Neuronal stem cell (in vitro differentiated cells): ENCODE measurements at regions not wholly inside any gene's neighbourhood (a gene's known extent, or its start where the extent isn't known, plus 50 kb on each side); places are given as distances from the start of the nearest gene placed in this dataset.
"Not testable (repeated sequence)": the region's sequence is repeated elsewhere in the genome, so short reads cannot be mapped to it uniquely, and the experiment has no call there.

ENCODE experiments used
- DNase-seq: peaks from one replicate; pipeline ENCODE4 v3.0.0-alpha.2; 2013; ENCODE audit warnings: low spot score
- H2AFZ ChIP-seq: one replicate; pipeline ENCODE4 v1.6.1; 2013; ENCODE audit warnings: mild to moderate bottlenecking, low read length, inconsistent platforms
- H2AK5ac ChIP-seq: 2 replicates; pipeline ENCODE4 v1.6.1; 2013; ENCODE audit warnings: low read depth, mild to moderate bottlenecking, inconsistent platforms, low read length, moderate library complexity, mixed read lengths
- H2BK120ac ChIP-seq: 2 replicates; pipeline ENCODE4 v1.6.1; 2013; ENCODE audit warnings: low read depth, mild to moderate bottlenecking, inconsistent platforms, low read length, moderate library complexity, mixed read lengths
- H2BK12ac ChIP-seq: one replicate; pipeline ENCODE4 v1.6.1; 2013; ENCODE audit warnings: low read length, inconsistent platforms
- H2BK15ac ChIP-seq: 2 replicates; pipeline ENCODE4 v1.6.1; 2013; ENCODE audit warnings: mild to moderate bottlenecking, low read length, inconsistent platforms, mixed read lengths
- H2BK5ac ChIP-seq: one replicate; pipeline ENCODE4 v1.6.1; 2013; ENCODE audit warnings: inconsistent platforms, mild to moderate bottlenecking, low read length, moderate library complexity
- H3K14ac ChIP-seq: one replicate; pipeline ENCODE4 v1.6.1; 2013; ENCODE audit warnings: low read length, inconsistent platforms
- H3K18ac ChIP-seq: 2 replicates; pipeline ENCODE4 v1.6.1; 2013; ENCODE audit warnings: low read length, inconsistent platforms
- H3K23ac ChIP-seq: 2 replicates; pipeline ENCODE4 v1.6.1; 2013; ENCODE audit warnings: low read depth, mild to moderate bottlenecking, mixed read lengths, low read length, inconsistent platforms; ENCODE audit not compliant: poor library complexity
- H3K27ac ChIP-seq: replicated peaks from 3 replicates; pipeline ENCODE4 v1.5.1; 2013; ENCODE audit warnings: low read length, inconsistent platforms
- H3K27me3 ChIP-seq, 3 experiments: 2 replicates each; pipeline ENCODE4 v1.6.1; 2013; ENCODE audit warnings: low read length in 3 of 3, mild to moderate bottlenecking in 2 of 3, inconsistent platforms in 1 of 3, low read depth in 1 of 3, mixed read lengths in 1 of 3, moderate library complexity in 1 of 3; ENCODE audit not compliant: control insufficient read depth in 3 of 3, insufficient read depth in 3 of 3
- H3K36me3 ChIP-seq, 2 donors: replicated peaks in 1 of 2; 2 replicates each; pipeline ENCODE4 v1.6.1; 2013; ENCODE audit warnings: low read length in 2 of 2; ENCODE audit not compliant: control insufficient read depth in 2 of 2, insufficient read depth in 2 of 2
- H3K4ac ChIP-seq: 2 replicates; pipeline ENCODE4 v1.6.1; 2013; ENCODE audit warnings: inconsistent platforms, mild to moderate bottlenecking, low read length, moderate library complexity
- H3K4me1 ChIP-seq, 2 donors: 1 replicate in 1 of 2; 2 replicates in 1 of 2; pipeline ENCODE4 v1.6.1; 2013; ENCODE audit warnings: low read length in 2 of 2, low read depth in 1 of 2; ENCODE audit not compliant: control insufficient read depth in 2 of 2, insufficient read depth in 1 of 2
- H3K4me2 ChIP-seq: one replicate; pipeline ENCODE4 v1.6.1; 2013; ENCODE audit warnings: mild to moderate bottlenecking, low read length, inconsistent platforms; ENCODE audit not compliant: insufficient read depth, poor library complexity, severe bottlenecking
- H3K4me3 ChIP-seq, 2 donors: 2 replicates each; pipeline ENCODE4 v1.5.1; 2013; ENCODE audit warnings: low read length in 2 of 2, mild to moderate bottlenecking in 2 of 2, inconsistent platforms in 1 of 2, moderate library complexity in 1 of 2
- H3K79me1 ChIP-seq: one replicate; pipeline ENCODE4 v1.6.1; 2013; ENCODE audit warnings: low read depth, mild to moderate bottlenecking, inconsistent platforms, low read length, moderate library complexity
- H3K9ac ChIP-seq: one replicate; pipeline ENCODE4 v1.6.1; 2013; ENCODE audit warnings: mild to moderate bottlenecking, low read depth, low read length, inconsistent platforms; ENCODE audit not compliant: poor library complexity
- H3K9me3 ChIP-seq, 2 donors: replicated peaks in 1 of 2; 2 replicates each; pipeline versions ENCODE3 to v1.6.1; 2013; ENCODE audit warnings: low read length in 2 of 2, mild to moderate bottlenecking in 2 of 2, inconsistent platforms in 1 of 2, low read depth in 1 of 2, mixed read lengths in 1 of 2, moderate library complexity in 1 of 2; ENCODE audit not compliant: control insufficient read depth in 2 of 2, insufficient read depth in 1 of 2
- H4K8ac ChIP-seq: one replicate; pipeline ENCODE4 v1.6.1; 2013; ENCODE audit warnings: low read depth, mild to moderate bottlenecking, inconsistent platforms, low read length, moderate library complexity
- H4K91ac ChIP-seq: one replicate; pipeline ENCODE4 v1.6.1; 2013; ENCODE audit warnings: low read length, low read depth, mild to moderate bottlenecking, inconsistent platforms; ENCODE audit not compliant: poor library complexity
- WGBS, 2 donors: extraction: QIAGEN DNeasy Blood & Tissue Kit; methylation state at CpG; one replicate each; pipeline ENCODE4 v1.1.7; 2013; ENCODE audit warnings: missing lambda C conversion rate in 2 of 2, mixed read lengths in 1 of 2; ENCODE audit not compliant: insufficient read length in 2 of 2, insufficient replicate concordance in 1 of 2; ENCODE audit errors: extremely low coverage in 2 of 2; 5-methylcytosine and 5-hydroxymethylcytosine counted together

GRCh38 chr6:99730237-99730636 lies 123.6 kb downstream of the PRDM13 start:
- WGBS, 2 donors, result no CpG with 5 or more reads among the region's 6 CpGs
- not testable (repeated sequence) for H3K23ac ChIP-seq, DNase-seq, H3K27ac ChIP-seq, H3K36me3 ChIP-seq, H2AFZ ChIP-seq, H2BK120ac ChIP-seq, H3K9ac ChIP-seq, H3K4me2 ChIP-seq, H2BK5ac ChIP-seq, H2BK15ac ChIP-seq, H3K18ac ChIP-seq, H3K4me1 ChIP-seq, H2BK12ac ChIP-seq, H3K27me3 ChIP-seq, H2AK5ac ChIP-seq, H3K14ac ChIP-seq, H3K4ac ChIP-seq, H4K91ac ChIP-seq, H3K9me3 ChIP-seq, H3K79me1 ChIP-seq, H4K8ac ChIP-seq, H3K4me3 ChIP-seq

GRCh38 chr6:99736302-99736701 lies 129.7 kb downstream of the PRDM13 start:
- H3K4me1 ChIP-seq, result no peaks in the 10 kb centered on the region
- no peak overlapping the region for H2BK15ac ChIP-seq
- H3K36me3 ChIP-seq, result no peaks in the 10 kb centered on the region
- H3K4me3 ChIP-seq, result no peak overlapping the region
- DNase-seq, result no peak
- no peak overlapping the region for H3K23ac ChIP-seq
- no peak overlapping the region for H4K91ac ChIP-seq
- no peak overlapping the region for H2AK5ac ChIP-seq
- no peak overlapping the region for H3K14ac ChIP-seq
- no peak overlapping the region for H3K18ac ChIP-seq
- H3K9me3 ChIP-seq, result no peaks in the 10 kb centered on the region
- no peak overlapping the region for H2BK5ac ChIP-seq
- no peaks in the 10 kb centered on the region for H3K79me1 ChIP-seq
- H2BK12ac ChIP-seq, result no peak overlapping the region
- H3K4me2 ChIP-seq, result no peak overlapping the region
- WGBS, 2 donors, result no CpG with 5 or more reads among the region's 1 CpG
- no peak overlapping the region for H3K9ac ChIP-seq
- no peak overlapping the region for H3K4ac ChIP-seq
- H2AFZ ChIP-seq, result no peak overlapping the region
- H2BK120ac ChIP-seq, result no peak overlapping the region
- no peaks in the 10 kb centered on the region for H3K27me3 ChIP-seq
- no peak overlapping the region for H3K27ac ChIP-seq
- no peak overlapping the region for H4K8ac ChIP-seq

GRCh38 chr6:99739526-99739925 lies 132.9 kb downstream of the PRDM13 start:
- no peak overlapping the region for H3K27ac ChIP-seq
- no peak overlapping the region for H3K9ac ChIP-seq
- H3K23ac ChIP-seq, result no peak overlapping the region
- no peak overlapping the region for H2AFZ ChIP-seq
- H3K79me1 ChIP-seq, result no peaks in the 10 kb centered on the region
- H3K4me1 ChIP-seq, result no peaks in the 10 kb centered on the region
- DNase-seq, result no peak
- H4K8ac ChIP-seq, result no peak overlapping the region
- H2BK5ac ChIP-seq, result no peak overlapping the region
- H3K36me3 ChIP-seq, result no peaks in the 10 kb centered on the region
- no peak overlapping the region for H3K4me2 ChIP-seq
- no peak overlapping the region for H2BK12ac ChIP-seq
- H4K91ac ChIP-seq, result no peak overlapping the region
- H3K14ac ChIP-seq, result no peak overlapping the region
- H3K4me3 ChIP-seq, result no peak overlapping the region
- WGBS, 2 donors, result no CpG with 5 or more reads among the region's 2 CpGs
- no peaks in the 10 kb centered on the region for H3K9me3 ChIP-seq
- H2AK5ac ChIP-seq, result no peak overlapping the region
- H3K4ac ChIP-seq, result no peak overlapping the region
- peaks cover 0 to 3% (median 0%) of the 10 kb centered on the region in 3 experiments for H3K27me3 ChIP-seq
- no peak overlapping the region for H3K18ac ChIP-seq
- no peak overlapping the region for H2BK120ac ChIP-seq
- H2BK15ac ChIP-seq, result no peak overlapping the region

- Histone ChIP-seq H2BK5ac (no peak overlapping the region), H3K9ac (no peak overlapping the region), H3K4ac (no peak overlapping the region), H2AFZ (no peak overlapping the region), H4K8ac (no peak overlapping the region), H2BK15ac (no peak overlapping the region), H3K4me2 (no peak overlapping the region), H3K4me1 (no peaks in the 10 kb centered on the region), H3K23ac (no peak overlapping the region), H2AK5ac (no peak overlapping the region), H3K18ac (no peak overlapping the region), H2BK12ac (no peak overlapping the region), H3K27ac (no peak overlapping the region), H3K27me3 (peaks cover 0 to 3% (median 0%) of the 10 kb centered on the region in 3 experiments), H3K79me1 (no peaks in the 10 kb centered on the region), H3K36me3 (no peaks in the 10 kb centered on the region), H3K14ac (no peak overlapping the region), H3K9me3 (no peaks in the 10 kb centered on the region), H2BK120ac (no peak overlapping the region), H4K91ac (no peak overlapping the region), H3K4me3 (no peak overlapping the region)
- no peak for DNase-seq
These were observed 134.5 kb downstream of the PRDM13 start for GRCh38 chr6:99741092-99741491.
